LNCAP (cell line): ENCODE measurements at regions not wholly inside any gene's neighbourhood (a gene's known extent, or its start where the extent isn't known, plus 50 kb on each side); places are given as distances from the start of the nearest gene placed in this dataset.
A peak's percentile ranks its signal among the peaks of the same experiment; 100 is the strongest.

Experiments used
- CTCF ChIP-seq: fragments of 450-650 bp; IDR thresholded peaks from 2 replicates; pipeline ENCODE4 v1.5.1; 2017; ENCODE audit warnings: mild to moderate bottlenecking

GRCh38 chr2:16281451-16282335 lies 341.3 kb downstream of the MYCN start:
- TF ChIP-seq CTCF, result peak; percentile 63

GRCh38 chr2:16280081-16280480 lies 339.7 kb downstream of the MYCN start:
- TF ChIP-seq CTCF, result no peak

- no peak for TF ChIP-seq CTCF
Measured at GRCh38 chr2:16279641-16280040, 339.3 kb downstream of the MYCN start.

GRCh38 chr2:16279201-16279570 lies 338.8 kb downstream of the MYCN start:
- no peak for TF ChIP-seq CTCF

GRCh38 chr2:16278421-16279200 lies 338.3 kb downstream of the MYCN start:
- TF ChIP-seq CTCF, result no peak

- no peak for TF ChIP-seq CTCF
Measured at GRCh38 chr2:16277117-16277516, 336.8 kb downstream of the MYCN start.

- TF ChIP-seq CTCF, result no peak
Measured at GRCh38 chr2:16275661-16276060, 335.3 kb downstream of the MYCN start.
